IMR-90 (cell line): ENCODE measurements at regions not wholly inside any gene's neighbourhood (a gene's known extent, or its start where the extent isn't known, plus 50 kb on each side); places are given as distances from the start of the nearest gene placed in this dataset.

Source experiments
- ATAC-seq: fragments of 200-7000 bp; cut with Tn5 transposase; 2 replicates; pipeline ENCODE4 v1.9.1; 2020; ENCODE audit warnings: low read depth, mild to moderate bottlenecking, moderate library complexity
- BruUV-seq: library from RNA; stranded (reverse); fragments of 400-500 nt; replicated peaks from 2 replicates; lab custom pipeline; 2021; lab: Mats Ljungman, UMichigan
- CTCF ChIA-PET: fragments of 300-600 bp; formaldehyde crosslinking; extraction: SDS; loops from one replicate; lab custom pipeline; 2021; ENCODE audit warnings: antibody characterized with exemption; lab: Yijun Ruan, JAX
- POLR2A ChIA-PET: fragments of 300-600 bp; sonication (Branson Sonifier 250); formaldehyde crosslinking; loops from one replicate; lab custom pipeline; 2022; ENCODE audit warnings: antibody characterized with exemption; ENCODE audit not compliant: unreplicated experiment; lab: Charles Lee
- DNase-seq: peaks from one replicate; pipeline ENCODE4 v3.0.0; 2013
- H2AFZ ChIP-seq: replicated peaks from 2 replicates; pipeline ENCODE3; 2013; ENCODE audit warnings: low read length, mild to moderate bottlenecking; ENCODE audit not compliant: poor library complexity
- H2AK5ac ChIP-seq: 2 replicates; pipeline ENCODE4 v1.6.1; 2013; ENCODE audit warnings: low read depth, low read length, inconsistent platforms
- H2AK9ac ChIP-seq: replicated peaks from 2 replicates; pipeline ENCODE3; 2013; ENCODE audit warnings: mild to moderate bottlenecking, low read depth, low read length, moderate library complexity; ENCODE audit not compliant: poor library complexity
- H2BK120ac ChIP-seq: 2 replicates; pipeline ENCODE4 v1.6.1; 2013; ENCODE audit warnings: low read depth, low read length, inconsistent platforms
- H2BK15ac ChIP-seq: 3 replicates; pipeline ENCODE4 v1.6.1; 2013; ENCODE audit warnings: low read depth, low read length, inconsistent platforms
- H2BK20ac ChIP-seq: 2 replicates; pipeline ENCODE4 v1.6.1; 2013; ENCODE audit warnings: low read depth, mild to moderate bottlenecking, inconsistent platforms, low read length, moderate library complexity
- H2BK5ac ChIP-seq: 2 replicates; pipeline ENCODE4 v1.6.1; 2013; ENCODE audit warnings: mild to moderate bottlenecking, low read depth, low read length, inconsistent platforms; ENCODE audit not compliant: poor library complexity, severe bottlenecking
- H3K14ac ChIP-seq: replicated peaks from 2 replicates; pipeline ENCODE4 v1.6.1; 2013; ENCODE audit warnings: low read depth, low read length, inconsistent platforms
- H3K18ac ChIP-seq: 2 replicates; pipeline ENCODE4 v1.6.1; 2013; ENCODE audit warnings: low read depth, low read length, control low read depth
- H3K23ac ChIP-seq: 2 replicates; pipeline ENCODE4 v1.6.1; 2013; ENCODE audit warnings: low read depth, low read length, inconsistent platforms
- H3K27ac ChIP-seq: 2 replicates; pipeline ENCODE4 v1.5.1; 2013; ENCODE audit warnings: mild to moderate bottlenecking, control low read depth, low read length; ENCODE audit not compliant: insufficient read depth
- H3K27me3 ChIP-seq: 2 replicates; pipeline ENCODE4 v1.6.1; 2013; ENCODE audit warnings: low read length; ENCODE audit not compliant: control insufficient read depth, insufficient read depth
- H3K36me3 ChIP-seq: 2 replicates; pipeline ENCODE4 v1.6.1; 2013; ENCODE audit warnings: low read length, mixed read lengths; ENCODE audit not compliant: control insufficient read depth, insufficient read depth
- H3K4ac ChIP-seq: 2 replicates; pipeline ENCODE4 v1.6.1; 2013; ENCODE audit warnings: low read depth, low read length, inconsistent platforms
- H3K4me1 ChIP-seq: 2 replicates; pipeline ENCODE4 v1.6.1; 2013; ENCODE audit warnings: low read length, mixed read lengths; ENCODE audit not compliant: control insufficient read depth, insufficient read depth
- H3K4me2 ChIP-seq: 2 replicates; pipeline ENCODE4 v1.6.1; 2013; ENCODE audit warnings: low read depth, mild to moderate bottlenecking, control low read depth, low read length, moderate library complexity
- H3K4me3 ChIP-seq: 2 replicates; pipeline ENCODE4 v1.5.1; 2013; ENCODE audit warnings: low read depth, mild to moderate bottlenecking, control low read depth, low read length, moderate library complexity; ENCODE audit not compliant: insufficient read depth
- H3K56ac ChIP-seq: 2 replicates; pipeline ENCODE4 v1.6.1; 2013; ENCODE audit warnings: low read length, inconsistent platforms; ENCODE audit not compliant: insufficient read depth; ENCODE audit errors: extremely low read depth
- H3K79me1 ChIP-seq, 2 experiments: 2 replicates each; pipeline ENCODE4 v1.6.1; 2013; ENCODE audit warnings: low read length in 2 of 2, inconsistent platforms in 1 of 2, low read depth in 1 of 2
- H3K9ac ChIP-seq: 2 replicates; pipeline ENCODE4 v1.6.1; 2013; ENCODE audit warnings: low read depth, low read length, control low read depth
- H3K9me1 ChIP-seq: 2 replicates; pipeline ENCODE4 v1.6.1; 2013; ENCODE audit warnings: low read length, inconsistent platforms; ENCODE audit not compliant: insufficient read depth
- H3K9me3 ChIP-seq: 2 replicates; pipeline ENCODE4 v1.6.1; 2013; ENCODE audit warnings: low read length; ENCODE audit not compliant: control insufficient read depth, insufficient read depth
- H4K20me1 ChIP-seq: 2 replicates; pipeline ENCODE4 v1.6.1; 2013; ENCODE audit warnings: low read length, inconsistent platforms; ENCODE audit not compliant: insufficient read depth
- H4K5ac ChIP-seq: 2 replicates; pipeline ENCODE4 v1.6.1; 2013; ENCODE audit warnings: mild to moderate bottlenecking, low read depth, low read length, control low read depth
- H4K8ac ChIP-seq, 2 experiments: 2 replicates each; pipeline ENCODE4 v1.6.1; 2013; ENCODE audit warnings: low read depth in 2 of 2, low read length in 2 of 2, control low read depth in 1 of 2, inconsistent platforms in 1 of 2
- H4K91ac ChIP-seq: 2 replicates; pipeline ENCODE4 v1.6.1; 2013; ENCODE audit warnings: low read depth, low read length, inconsistent platforms; ENCODE audit not compliant: insufficient read depth
- BHLHE40 ChIP-seq: fragments of 150-350 bp; IDR thresholded peaks from 2 replicates; pipeline ENCODE4 v1.6.1; 2016; ENCODE audit warnings: mild to moderate bottlenecking, low read depth, low read length
- MAFK ChIP-seq: IDR thresholded peaks from 2 replicates; pipeline ENCODE4 v1.6.1; 2012; ENCODE audit warnings: low read depth, low read length, improper control_type of control experiment
- MAZ ChIP-seq: IDR thresholded peaks from 2 replicates; pipeline ENCODE4 v1.6.1; 2012; ENCODE audit warnings: low read depth, mild to moderate bottlenecking, low read length, improper control_type of control experiment, moderate library complexity, borderline replicate concordance
- RAD21 ChIP-seq: IDR thresholded peaks from 2 replicates; pipeline ENCODE4 v1.6.1; 2012; ENCODE audit warnings: low read length, improper control_type of control experiment
- RCOR1 ChIP-seq: IDR thresholded peaks from 2 replicates; pipeline ENCODE4 v1.6.1; 2012; ENCODE audit warnings: mild to moderate bottlenecking, low read length, improper control_type of control experiment; ENCODE audit not compliant: insufficient replicate concordance
- RFX5 ChIP-seq: IDR thresholded peaks from 2 replicates; pipeline ENCODE4 v1.8.0; 2012; ENCODE audit warnings: low read depth, mild to moderate bottlenecking, low read length, moderate library complexity
- WGBS, 2 experiments: methylation state at CpG; one replicate each; pipeline versions ENCODE4 v1.1.5 to v1.1.7; 2013; ENCODE audit warnings: missing lambda C conversion rate in 2 of 2; ENCODE audit not compliant: insufficient read length in 1 of 2; ENCODE audit errors: extremely low coverage in 2 of 2; 5-methylcytosine and 5-hydroxymethylcytosine counted together
- dilution Hi-C: fragments of 300-500 bp; cut with HindIII; formaldehyde crosslinking; loops from one replicate; pipeline ENCODE4 v1.14.3; 2018; ENCODE audit warnings: low sequenced_read_pairs; ENCODE audit not compliant: unreplicated experiment
- in situ Hi-C: fragments of 300-500 bp; cut with MboI; formaldehyde crosslinking; loops from 3 replicates; pipeline ENCODE4 v1.14.3; 2019; ENCODE audit warnings: low sequenced_read_pairs, inconsistent platforms, mixed read lengths
- intact Hi-C: fragments of 100-400 bp; cut with micrococcal nuclease; formaldehyde crosslinking; loops from 2 replicates; pipeline ENCODE4 v1.10.0; 2022
- TF ChIP-seq, protein P1 (sequence below): fragments of 150-350 bp; IDR thresholded peaks from 2 replicates; pipeline ENCODE4 v1.6.1; 2016; ENCODE audit warnings: low read depth, mild to moderate bottlenecking, low read length, moderate library complexity, borderline replicate concordance
- TF ChIP-seq, protein P2 (sequence below): conservative IDR thresholded peaks from 2 replicates; pipeline ENCODE4 v1.5.1; 2012; ENCODE audit warnings: mild to moderate bottlenecking, low read depth, low read length, improper control_type of control experiment

GRCh38 chr1:97004743-97005142, 283.2 kb downstream of the PTBP2 start:
- TF ChIP-seq, protein P1, sequence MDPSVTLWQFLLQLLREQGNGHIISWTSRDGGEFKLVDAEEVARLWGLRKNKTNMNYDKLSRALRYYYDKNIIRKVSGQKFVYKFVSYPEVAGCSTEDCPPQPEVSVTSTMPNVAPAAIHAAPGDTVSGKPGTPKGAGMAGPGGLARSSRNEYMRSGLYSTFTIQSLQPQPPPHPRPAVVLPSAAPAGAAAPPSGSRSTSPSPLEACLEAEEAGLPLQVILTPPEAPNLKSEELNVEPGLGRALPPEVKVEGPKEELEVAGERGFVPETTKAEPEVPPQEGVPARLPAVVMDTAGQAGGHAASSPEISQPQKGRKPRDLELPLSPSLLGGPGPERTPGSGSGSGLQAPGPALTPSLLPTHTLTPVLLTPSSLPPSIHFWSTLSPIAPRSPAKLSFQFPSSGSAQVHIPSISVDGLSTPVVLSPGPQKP = no peak
- TF ChIP-seq RFX5 = no peak
- no peak for TF ChIP-seq BHLHE40
- TF ChIP-seq, protein P2, sequence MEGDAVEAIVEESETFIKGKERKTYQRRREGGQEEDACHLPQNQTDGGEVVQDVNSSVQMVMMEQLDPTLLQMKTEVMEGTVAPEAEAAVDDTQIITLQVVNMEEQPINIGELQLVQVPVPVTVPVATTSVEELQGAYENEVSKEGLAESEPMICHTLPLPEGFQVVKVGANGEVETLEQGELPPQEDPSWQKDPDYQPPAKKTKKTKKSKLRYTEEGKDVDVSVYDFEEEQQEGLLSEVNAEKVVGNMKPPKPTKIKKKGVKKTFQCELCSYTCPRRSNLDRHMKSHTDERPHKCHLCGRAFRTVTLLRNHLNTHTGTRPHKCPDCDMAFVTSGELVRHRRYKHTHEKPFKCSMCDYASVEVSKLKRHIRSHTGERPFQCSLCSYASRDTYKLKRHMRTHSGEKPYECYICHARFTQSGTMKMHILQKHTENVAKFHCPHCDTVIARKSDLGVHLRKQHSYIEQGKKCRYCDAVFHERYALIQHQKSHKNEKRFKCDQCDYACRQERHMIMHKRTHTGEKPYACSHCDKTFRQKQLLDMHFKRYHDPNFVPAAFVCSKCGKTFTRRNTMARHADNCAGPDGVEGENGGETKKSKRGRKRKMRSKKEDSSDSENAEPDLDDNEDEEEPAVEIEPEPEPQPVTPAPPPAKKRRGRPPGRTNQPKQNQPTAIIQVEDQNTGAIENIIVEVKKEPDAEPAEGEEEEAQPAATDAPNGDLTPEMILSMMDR = no peak
- TF ChIP-seq RCOR1 = no peak
- TF ChIP-seq MAZ = no peak
- no peak for TF ChIP-seq RAD21
- no peak for TF ChIP-seq MAFK
- H3K4ac ChIP-seq = no peak overlapping the region
- no peak overlapping the region for H3K4me3 ChIP-seq
- H2AFZ ChIP-seq = no peak overlapping the region
- H3K23ac ChIP-seq = no peak overlapping the region
- no peaks in the 10 kb centered on the region for H3K9me1 ChIP-seq
- no peaks in the 10 kb centered on the region for H3K9me3 ChIP-seq
- no peaks in the 10 kb centered on the region; the same call in 1 of the 2 replicates for H3K4me1 ChIP-seq
- BruUV-seq = no TSS peak
- H3K56ac ChIP-seq = no peak overlapping the region
- H4K5ac ChIP-seq = no peak overlapping the region
- ChIA-PET CTCF (no interaction called here), POLR2A (no interaction called here)
- no peaks in the 10 kb centered on the region for H3K36me3 ChIP-seq
- no peaks in the 10 kb centered on the region for H3K27me3 ChIP-seq
- no peak overlapping the region for H3K18ac ChIP-seq
- no peak overlapping the region for H2BK5ac ChIP-seq
- H2BK15ac ChIP-seq = no peak overlapping the region
- no peak overlapping the region for H4K91ac ChIP-seq
- in situ Hi-C loops = no loop called here
- WGBS, 2 experiments = no CpG with 5 or more reads among the region's 4 CpGs
- no peak overlapping the region for H3K14ac ChIP-seq
- no peak overlapping the region for H3K9ac ChIP-seq
- H4K8ac ChIP-seq = no peak overlapping the region
- ATAC-seq (no peak), DNase-seq (no peak)
- intact Hi-C loops = no loop called here
- H2BK20ac ChIP-seq = no peak overlapping the region
- dilution Hi-C loops = no loop called here
- no peak overlapping the region for H3K4me2 ChIP-seq
- H2AK9ac ChIP-seq = no peak overlapping the region
- no peaks in the 10 kb centered on the region for H3K79me1 ChIP-seq
- no peak overlapping the region for H3K27ac ChIP-seq
- no peak overlapping the region for H2AK5ac ChIP-seq
- H2BK120ac ChIP-seq = no peak overlapping the region
- H4K20me1 ChIP-seq = no peaks in the 10 kb centered on the region
